Sciatic nerve (tissue), 2 donors: ENCODE measurements at regions not wholly inside any gene's neighbourhood (a gene's known extent, or its start where the extent isn't known, plus 50 kb on each side); places are given as distances from the start of the nearest gene placed in this dataset.

ENCODE experiments used
- ATAC-seq: fragments of 200-7000 bp; cut with Tn5 transposase; one replicate; pipeline ENCODE4 v1.9.1; 2020; ENCODE audit warnings: mild to moderate bottlenecking, moderate library complexity
- DNase-seq: peaks from one replicate; pipeline ENCODE4 v3.0.0-alpha.2; 2020; ENCODE audit warnings: low spot score
- intact Hi-C: fragments of 100-400 bp; cut with DNase I; formaldehyde crosslinking; loops from one replicate; pipeline ENCODE4 v1.14.2; 2022
- donor health status: DM: no; HTN: no; CAD: no.
- donor health status: DM: no; HTN: no; CAD: no.

DNA sequence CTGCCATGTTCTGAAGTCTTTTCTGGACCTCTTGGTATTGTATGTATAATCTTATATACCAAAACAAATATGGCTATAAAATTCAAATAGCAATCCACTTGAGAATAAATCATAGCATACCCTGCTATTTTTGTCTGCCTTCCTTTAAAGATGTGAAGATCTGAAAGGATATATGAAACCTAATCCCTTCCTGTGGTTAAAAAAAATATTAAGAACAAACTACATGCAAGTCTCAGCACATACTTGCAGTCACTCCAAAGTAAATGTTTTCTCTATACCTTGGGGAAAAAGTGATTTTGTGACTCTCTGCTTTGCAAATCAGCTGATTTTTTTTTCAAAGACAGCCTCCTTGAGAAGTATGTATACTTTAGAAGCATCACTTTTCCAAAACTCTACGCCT lies 322.9 kb downstream of the ANKRD50 start:
- no peak for ATAC-seq
- DNase-seq, result no peak
- intact Hi-C loops, result no loop called here

DNA sequence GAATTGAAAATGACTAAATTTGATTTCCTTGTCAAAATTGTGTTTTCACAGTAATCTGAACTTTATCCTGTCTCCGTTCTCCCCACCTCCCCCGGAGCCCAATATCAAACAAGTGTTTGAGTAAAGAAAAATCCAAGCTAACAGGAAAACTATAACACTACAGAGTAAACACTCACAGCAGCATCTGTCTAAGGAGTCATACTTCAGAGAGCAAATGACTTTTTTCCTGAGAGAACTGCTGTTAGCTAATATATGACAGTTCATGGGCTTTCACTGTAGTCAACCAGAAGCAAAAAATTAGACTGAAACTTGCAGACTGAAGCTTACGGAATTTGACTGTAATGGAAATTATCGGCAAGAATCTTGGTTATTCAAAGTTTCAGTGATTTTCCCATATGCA lies 321.7 kb downstream of the ANKRD50 start:
- ATAC-seq (no peak), DNase-seq (no peak)
- intact Hi-C loops, result no loop called here

DNA sequence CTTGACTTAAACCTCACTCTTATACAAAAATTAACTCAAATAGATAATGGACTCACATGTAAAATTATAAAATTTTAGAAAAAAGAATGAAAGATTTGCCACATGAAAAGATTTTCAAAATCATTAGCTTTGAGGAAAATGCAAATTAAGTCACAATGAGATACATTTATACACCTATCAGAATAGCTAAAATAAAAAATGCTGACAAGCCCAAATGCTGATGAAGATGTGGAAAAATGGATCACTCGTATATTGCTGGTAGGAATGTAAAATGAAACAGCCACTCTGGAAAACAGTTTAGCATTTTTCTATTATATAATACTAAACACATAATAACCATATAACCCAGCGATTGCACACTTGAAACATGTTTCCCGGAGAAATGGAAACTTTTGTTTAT lies 316.2 kb downstream of the ANKRD50 start:
- intact Hi-C loops, result no loop called here
- ATAC-seq, result no peak

DNA sequence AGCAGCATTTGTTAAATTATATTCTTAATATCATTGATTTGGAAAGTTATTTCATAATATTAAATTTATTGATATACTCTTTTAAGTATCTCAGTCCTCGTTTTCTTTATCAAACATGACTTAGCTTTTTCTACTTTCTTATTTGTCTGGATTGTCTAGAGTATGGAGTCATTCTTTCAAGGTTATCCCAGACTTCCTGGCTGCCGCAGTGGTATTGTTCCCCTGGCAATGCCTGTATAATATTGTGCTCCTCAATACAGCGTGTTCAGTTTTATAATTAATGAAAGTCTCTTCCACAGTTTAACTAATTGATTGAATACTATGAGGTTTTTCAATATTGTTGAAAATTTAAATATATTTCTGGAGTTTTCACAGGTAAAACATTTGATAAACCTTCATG lies 310.9 kb downstream of the ANKRD50 start:
- DNase-seq (no peak), ATAC-seq (no peak)
- intact Hi-C loops, result no loop called here

More for the DNA sequence above, 316.2 kb downstream of the ANKRD50 start:
- DNase-seq, result no peak

DNA sequence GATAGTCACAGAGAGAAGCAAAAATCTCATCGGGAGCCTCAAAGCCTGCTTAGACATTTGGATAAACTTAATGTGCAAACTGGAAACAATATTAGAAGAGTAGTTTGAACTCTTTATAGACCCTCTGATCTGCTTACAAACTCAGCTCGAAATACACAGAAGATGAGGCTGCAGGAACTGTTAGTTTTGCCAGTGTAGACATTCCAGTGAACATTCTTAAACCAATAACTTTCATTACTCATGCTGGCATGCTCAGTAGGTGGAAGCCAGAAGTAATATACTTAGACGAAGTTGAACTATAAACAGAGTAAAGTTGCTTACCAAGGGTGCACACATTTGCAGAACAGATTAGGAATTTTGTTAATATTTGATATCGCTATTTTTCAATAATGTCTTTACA lies 303.5 kb downstream of the ANKRD50 start:
- ATAC-seq, result no peak
- DNase-seq, result no peak
- intact Hi-C loops, result no loop called here

DNA sequence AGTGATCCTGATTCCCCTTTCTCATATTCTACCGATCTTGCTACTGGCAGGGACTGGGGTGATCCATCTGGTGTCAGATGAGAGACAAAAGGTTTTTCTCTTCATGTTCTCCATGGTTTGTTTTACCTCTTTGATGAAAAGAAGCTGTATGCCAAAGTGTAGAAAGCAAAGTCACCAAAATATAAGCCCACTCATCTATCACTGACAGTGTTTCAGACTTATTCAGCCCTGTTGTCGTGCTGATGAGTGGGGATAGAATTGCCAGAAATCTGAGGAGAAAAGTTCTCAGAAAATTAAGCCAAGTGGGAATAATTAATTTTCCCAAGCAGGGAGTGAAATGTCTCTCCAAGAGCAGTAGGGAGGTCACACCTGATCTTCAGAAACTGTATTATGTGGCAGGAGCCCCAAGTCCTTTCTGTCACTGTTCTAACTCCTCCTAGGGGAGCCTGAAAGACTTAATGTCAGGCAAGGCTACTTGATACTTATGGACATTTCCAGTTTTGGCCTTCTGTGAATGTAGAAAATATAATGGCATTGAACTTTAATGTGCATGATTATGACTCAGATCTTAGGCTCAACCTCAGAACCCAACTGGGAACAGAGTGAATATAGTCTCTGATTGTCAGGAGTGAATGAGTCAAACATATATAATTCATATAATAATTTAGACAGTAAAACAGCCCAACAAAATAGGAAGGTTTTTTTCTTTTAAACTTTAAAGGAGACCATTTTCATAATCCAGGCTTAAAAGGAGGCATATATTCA lies 298.1 kb downstream of the ANKRD50 start:
- ATAC-seq (no peak), DNase-seq (no peak)
- intact Hi-C loops, result no loop called here

DNA sequence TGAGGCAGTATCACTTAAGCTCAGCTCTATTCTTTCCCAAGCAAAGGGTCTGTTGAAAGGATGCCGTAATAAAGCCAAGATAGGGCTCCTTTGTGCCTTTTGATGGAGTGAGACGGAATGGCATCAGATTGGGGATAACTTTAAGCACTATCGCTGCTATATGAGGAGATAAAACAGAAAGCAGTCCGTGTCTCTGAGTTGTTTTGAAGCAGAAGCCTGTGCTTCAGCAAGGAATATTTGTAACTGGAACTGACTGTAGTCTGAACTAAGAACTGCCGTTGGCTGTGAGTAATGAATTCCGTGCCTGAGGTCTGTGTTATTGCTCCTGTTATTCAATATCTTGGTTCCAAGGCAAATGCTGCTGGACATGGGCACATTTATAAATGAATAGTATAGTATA lies 297.4 kb downstream of the ANKRD50 start:
- intact Hi-C loops, result no loop called here
- no peak for ATAC-seq
- DNase-seq, result no peak

DNA sequence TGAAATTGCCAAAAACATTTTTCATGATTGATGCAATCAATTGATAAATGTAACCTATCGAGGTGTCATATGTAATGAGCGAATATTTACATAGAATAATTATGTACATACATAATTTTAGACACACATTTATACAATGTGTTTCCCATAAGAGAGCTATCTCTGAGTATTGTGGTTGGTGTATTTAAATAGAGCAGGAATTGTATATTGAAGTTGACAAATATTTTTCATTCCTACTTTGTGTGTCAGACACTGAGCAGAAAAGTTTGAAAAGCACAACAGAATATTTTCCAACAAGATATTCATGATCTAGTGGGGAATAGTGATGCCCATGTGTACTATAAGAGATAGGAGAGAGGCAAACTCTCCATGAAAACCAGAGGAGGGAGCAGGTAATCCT lies 295.2 kb downstream of the ANKRD50 start:
- DNase-seq (no peak), ATAC-seq (no peak)
- intact Hi-C loops, result no loop called here

DNA sequence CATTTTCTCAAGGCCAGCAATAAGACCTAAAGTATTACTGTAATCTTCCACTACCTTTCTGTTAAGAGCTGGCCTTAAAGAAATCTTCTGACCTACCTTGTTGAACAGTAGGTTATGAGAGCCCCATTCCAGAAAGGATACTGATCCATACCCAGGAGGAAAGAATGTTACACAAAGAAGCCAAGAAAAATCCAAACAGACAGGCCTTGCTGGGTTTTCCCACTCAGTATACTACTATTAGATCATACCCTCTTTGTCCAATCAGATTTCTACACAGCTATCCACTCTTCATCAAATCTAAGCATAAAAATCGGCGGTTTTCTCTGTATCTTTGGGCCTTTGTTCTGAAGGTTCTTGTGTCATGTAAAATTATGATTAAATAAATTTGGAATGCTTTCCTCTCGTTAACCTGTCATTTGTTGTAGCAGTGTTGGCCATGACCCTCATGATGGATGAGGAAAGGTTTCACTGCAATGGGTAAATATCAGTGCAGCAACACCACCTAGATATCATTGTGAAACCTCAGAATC lies 292.3 kb downstream of the ANKRD50 start:
- ATAC-seq (no peak), DNase-seq (no peak)
- intact Hi-C loops, result no loop called here

DNA sequence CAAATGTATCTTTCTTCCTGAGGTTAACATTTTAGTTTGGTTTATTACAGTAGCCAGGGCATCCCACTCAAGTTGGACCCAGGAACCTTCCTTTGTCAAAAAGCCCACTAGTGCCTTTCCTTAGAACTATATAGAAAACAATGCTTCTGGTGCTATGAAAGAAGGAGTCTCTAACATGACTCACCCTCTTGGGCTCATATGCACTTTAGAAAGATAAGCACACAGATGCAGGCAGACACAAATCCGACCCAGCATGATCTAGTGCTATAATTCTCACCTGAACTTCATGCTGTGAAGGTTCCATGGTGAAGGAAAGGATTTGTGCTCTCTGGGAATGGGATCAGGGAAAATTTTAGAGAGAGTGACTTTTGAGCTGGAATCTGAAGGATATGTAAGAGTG lies 289.4 kb downstream of the ANKRD50 start:
- intact Hi-C loops, result no loop called here
- DNase-seq (no peak), ATAC-seq (no peak)

DNA sequence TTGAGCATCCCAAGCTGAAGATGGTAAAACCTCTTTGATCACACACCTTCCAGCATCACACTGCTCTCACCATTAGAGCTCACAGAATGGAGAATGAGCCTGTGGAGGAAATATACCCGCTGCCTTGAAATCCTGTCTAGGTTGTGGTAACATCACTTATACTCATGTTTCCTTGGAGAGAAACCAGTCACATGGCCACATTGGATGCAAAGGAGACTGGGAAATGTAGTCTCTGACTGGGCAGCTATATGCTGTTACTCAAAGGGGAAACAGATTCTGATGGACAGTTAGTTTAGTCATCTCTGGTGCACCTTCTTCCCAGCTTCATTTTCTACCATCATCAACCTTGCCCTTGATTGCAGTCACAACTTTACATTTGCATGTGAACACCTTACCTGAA lies 286.3 kb downstream of the ANKRD50 start:
- DNase-seq, result no peak
- intact Hi-C loops, result no loop called here
- ATAC-seq, result no peak

DNA sequence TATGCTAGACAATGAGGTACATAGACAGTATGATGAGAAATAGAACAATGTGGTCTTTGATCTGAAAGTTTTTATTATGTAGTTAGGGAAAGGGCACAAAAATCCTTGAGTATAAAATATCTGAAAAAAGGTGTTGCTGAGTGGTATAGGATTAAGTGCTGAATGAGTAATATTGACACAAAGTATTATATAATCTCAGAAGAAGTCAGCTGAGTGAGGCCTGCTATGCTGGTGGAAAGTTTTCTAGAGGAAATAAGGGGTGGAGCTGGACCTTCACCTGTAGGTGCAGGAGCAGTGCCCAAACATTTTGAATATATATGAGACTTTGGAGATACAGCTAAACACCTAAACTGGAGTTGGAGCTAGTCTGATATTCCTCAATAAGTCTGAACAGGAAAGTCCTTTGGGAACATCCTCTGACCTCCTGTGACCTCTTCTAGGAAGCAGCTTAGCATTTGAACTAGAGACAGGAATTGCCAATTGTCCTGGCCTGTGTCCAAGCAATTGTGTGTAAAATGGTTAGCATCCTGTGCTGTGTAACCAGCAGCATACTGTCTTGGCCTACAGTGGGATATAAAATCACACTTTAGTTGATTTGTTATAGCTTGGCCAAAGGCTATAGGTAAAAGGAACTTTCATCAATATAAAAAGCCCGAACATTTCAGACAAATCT lies 285.3 kb downstream of the ANKRD50 start:
- intact Hi-C loops, result no loop called here
- no peak for DNase-seq
- no peak for ATAC-seq

DNA sequence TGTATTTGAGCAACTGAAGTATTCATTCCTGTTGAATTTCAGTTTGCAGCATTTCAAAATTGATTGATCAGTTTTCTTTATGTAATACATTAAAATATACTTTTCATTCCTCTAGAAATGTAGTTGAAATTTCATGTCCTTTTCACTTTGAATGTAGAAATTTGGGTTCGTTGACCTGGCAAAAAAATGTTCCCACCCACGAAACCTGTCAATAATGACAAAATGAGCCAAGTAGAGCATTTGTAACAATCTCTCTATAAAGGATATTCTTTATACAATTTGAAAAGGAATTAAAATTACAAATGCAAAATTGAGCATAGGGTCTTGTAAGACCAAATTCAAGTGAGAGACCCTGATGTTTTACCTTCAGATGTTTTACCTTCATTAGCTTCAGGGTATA lies 283.9 kb downstream of the ANKRD50 start:
- DNase-seq, result no peak
- no peak for ATAC-seq
- intact Hi-C loops, result no loop called here

DNA sequence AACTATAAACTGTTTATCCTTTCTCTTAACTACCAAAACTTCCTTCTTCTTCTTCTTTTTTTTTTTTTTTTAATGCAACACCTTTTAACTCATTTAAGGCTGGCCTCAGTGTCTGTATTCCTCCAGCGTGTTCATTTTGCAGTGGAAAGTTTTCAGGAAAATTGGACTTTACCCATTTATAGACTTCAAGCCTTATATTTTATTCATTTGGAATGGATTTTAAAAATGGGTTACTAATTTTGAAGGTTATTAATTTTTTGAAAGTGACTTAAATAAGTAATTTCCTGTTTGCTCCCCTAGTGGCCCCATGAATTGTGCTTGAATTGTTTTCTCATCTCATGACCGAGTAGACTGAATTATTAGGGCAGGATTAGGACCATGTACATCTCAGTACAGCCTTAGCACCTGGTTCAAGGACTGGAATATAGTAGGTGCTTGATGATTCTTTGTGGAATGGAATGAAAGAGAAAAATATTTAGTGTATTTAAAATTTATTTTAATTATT lies 282.7 kb downstream of the ANKRD50 start:
- intact Hi-C loops, result no loop called here
- ATAC-seq (no peak), DNase-seq (no peak)

DNA sequence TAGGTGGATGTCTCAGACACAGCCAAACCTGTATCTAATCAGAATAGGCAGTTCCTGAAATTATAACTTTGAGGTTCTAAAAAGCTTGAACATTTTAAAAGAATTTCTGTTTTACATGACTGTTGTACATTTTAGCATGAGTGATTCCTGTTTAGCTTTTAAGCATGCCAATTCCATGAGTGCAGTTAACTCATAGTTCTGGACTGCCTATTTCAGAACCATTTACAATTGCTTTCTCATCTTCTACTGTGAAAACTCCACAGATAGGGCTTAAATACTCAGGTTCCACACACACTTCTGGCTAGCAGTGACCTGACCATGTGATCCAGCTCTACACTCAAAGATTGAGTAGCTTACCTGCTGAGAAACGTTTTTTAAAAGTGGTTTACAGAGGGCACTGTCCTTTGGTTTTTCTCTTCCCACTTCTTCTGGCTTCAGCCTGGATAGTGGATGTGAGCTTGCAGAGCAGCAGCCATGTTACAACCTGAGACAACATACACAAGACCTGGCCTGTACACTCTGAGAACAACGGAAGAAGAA lies 280.8 kb downstream of the ANKRD50 start:
- no peak for ATAC-seq
- no peak for DNase-seq
- intact Hi-C loops, result no loop called here

DNA sequence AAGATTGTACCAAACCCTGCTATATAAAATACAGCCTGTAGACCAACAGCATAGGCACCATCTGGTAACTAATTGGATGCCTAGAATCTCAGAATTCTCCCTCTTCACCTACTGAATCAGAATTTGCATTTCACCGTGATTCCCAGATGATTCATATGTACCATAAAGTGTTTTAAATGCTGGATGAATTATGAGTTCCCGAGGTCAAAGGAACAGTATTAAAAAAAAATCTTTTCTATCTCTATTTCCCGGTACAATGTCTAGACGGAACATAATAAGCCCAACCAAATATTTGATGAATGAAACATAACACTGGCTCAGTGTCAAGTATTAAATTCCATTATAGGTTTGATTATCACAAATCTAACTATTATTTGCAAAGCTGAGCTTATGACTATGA lies 280.0 kb downstream of the ANKRD50 start:
- DNase-seq, result no peak
- intact Hi-C loops, result no loop called here
- no peak for ATAC-seq

DNA sequence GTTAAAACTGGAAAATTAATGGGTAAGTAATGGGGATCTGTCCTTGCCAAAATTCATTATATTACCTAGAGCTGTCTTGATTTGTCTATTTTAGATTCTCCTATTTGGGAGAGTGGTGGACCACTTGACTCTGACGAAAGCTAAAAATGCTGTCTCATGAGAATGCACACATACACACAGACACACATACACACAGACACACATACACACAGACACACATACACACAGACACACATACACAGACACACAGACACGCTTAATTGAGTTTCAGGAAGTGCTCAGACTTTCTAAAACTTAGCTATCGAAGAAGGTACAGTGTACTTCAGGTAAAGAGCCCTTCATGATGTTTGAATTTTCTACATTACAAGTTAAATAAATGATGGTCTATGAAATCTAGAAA lies 279.5 kb downstream of the ANKRD50 start:
- intact Hi-C loops, result no loop called here
- DNase-seq, result no peak
- ATAC-seq, result no peak

DNA sequence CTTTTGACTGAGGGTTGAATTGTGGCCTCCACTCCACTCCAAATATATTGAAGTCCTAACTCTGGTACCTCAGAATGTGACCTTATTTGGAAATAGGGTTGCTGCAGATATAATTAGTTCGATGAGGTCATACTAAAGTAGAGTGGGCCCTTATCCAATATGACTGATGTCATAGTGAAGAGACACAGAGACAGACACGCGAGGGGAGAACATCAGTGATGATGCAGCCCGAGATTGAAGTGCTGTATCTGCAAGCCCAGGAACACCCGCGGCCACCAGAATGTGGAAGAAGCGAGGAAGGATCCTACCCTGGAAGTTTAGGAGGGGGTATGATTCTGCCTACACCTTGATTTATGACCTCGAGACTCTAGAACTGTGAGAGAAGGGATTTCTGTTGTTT lies 279.0 kb downstream of the ANKRD50 start:
- ATAC-seq (no peak), DNase-seq (no peak)
- intact Hi-C loops, result no loop called here

DNA sequence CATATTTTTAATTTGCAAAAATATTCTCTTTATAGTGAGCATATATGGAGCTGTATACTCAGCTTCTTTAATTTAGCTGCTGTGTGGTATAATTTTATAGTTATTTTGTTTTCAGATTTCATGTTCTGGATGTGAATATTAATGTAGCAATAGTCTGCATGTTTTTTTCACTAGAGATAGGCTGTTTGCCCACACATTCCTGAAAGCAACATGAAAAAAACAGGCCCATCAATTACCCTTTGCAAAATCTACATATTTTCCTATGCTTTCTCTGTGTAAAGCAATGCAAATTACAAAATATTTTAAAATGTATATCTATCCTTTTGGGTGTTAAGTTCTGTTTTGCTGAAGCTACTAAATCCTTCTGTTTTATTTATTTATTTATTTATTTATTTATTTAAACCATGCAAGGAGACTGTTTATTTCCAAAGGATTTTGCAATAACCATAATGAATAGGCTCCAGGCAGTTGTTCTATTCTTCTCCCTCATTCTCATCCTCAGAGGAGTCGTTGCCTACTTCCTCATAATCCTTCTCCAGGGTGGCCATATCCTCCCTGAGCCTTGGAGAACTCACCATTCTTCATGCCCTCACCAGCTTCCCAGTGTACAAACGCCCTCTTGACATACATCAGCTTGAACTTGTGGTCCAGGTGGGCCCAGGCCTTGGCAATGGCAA lies 277.1 kb downstream of the ANKRD50 start:
- intact Hi-C loops, result no loop called here

More for the DNA sequence above, 277.1 kb downstream of the ANKRD50 start:
- DNase-seq (no peak), ATAC-seq (no peak)
